Middle frontal gyrus (tissue), 1 donor: ENCODE measurements at regions not wholly inside any gene's neighbourhood (a gene's known extent, or its start where the extent isn't known, plus 50 kb on each side); places are given as distances from the start of the nearest gene placed in this dataset.

ENCODE experiments used
- DNase-seq: peaks from one replicate; pipeline ENCODE4 v3.0.0-alpha.2; 2015; ENCODE audit warnings: low spot score; ENCODE audit errors: extremely low spot score

GRCh38 chrX:137387646-137388045 lies 178.3 kb upstream of the ZIC3 start:
- no peak for DNase-seq

- no peak for DNase-seq
Observed at GRCh38 chrX:137366018-137366633, 199.8 kb upstream of the ZIC3 start.

DNA sequence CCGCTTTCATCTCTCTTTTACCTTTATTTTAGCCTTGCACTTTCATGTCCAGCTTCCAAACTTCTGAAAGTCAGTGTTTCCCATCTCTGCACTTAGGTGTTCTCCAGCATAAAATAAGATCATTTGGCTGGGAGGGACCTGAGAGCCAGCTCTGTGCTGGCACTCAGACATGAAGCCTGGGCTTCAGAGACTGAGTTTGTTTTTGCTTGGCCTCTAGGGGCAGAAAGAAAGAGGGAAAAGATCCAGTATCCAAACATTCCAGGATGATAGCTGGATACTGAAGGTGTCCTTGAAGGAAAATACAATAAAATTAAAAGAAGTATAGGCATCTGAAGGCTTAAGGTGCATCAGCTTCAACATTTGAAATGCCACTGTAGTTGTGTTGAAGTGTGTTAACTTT lies 202.4 kb upstream of the ZIC3 start:
- no peak for DNase-seq

- no peak for DNase-seq
Observed at GRCh38 chrX:137362583-137362982, 203.3 kb upstream of the ZIC3 start.

GRCh38 chrX:137354851-137355250 lies 211.1 kb upstream of the ZIC3 start:
- no peak for DNase-seq

DNA sequence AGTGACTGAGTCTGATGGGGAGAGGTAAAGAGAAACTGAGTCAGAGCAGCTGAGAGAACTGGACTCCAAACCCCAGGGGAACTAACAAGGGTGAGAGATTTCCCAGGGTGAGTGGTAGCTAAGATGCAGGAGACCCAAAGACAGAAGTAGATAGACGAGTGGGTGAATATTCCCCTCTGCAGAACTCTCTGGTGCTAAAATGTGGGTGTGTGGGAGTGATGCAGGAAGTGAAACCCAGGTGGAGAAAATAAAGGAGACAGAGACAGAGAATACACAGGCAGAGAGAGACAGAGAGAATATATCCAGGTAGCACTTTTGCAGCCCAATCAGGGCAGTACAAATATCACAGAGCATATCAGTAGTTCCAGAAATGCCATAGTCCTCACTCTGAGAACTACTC lies 212.5 kb upstream of the ZIC3 start:
- DNase-seq: no peak

GRCh38 chrX:137352101-137352660 lies 213.7 kb upstream of the ZIC3 start:
- DNase-seq: no peak

- no peak for DNase-seq
Observed at GRCh38 chrX:137342969-137343368, 223.0 kb upstream of the ZIC3 start.

GRCh38 chrX:137313627-137314026 lies 252.3 kb upstream of the ZIC3 start:
- no peak for DNase-seq

GRCh38 chrX:137305404-137305803 lies 260.5 kb upstream of the ZIC3 start:
- no peak for DNase-seq

DNA sequence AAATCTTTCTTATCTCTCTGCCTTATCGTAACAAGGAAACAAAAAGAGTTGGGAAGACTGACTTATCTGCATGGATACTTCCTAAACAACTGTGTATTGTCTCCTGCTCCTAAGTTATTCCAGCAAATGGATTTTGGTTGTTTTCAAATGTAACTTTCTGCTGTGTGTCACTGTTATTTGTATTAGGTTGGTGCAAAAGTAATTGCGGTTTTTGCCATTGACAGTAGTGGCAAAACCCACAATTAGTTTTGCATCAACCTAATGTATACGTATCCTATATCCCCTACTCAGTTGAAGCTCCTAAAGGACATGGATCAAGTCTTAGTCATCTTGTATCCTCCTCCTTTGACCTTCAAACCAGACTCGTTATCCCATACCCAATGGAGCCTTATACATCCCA lies 263.4 kb upstream of the GPR101 start:
- no peak for DNase-seq

GRCh38 chrX:137290011-137290410 lies 256.2 kb upstream of the GPR101 start:
- no peak for DNase-seq

DNA sequence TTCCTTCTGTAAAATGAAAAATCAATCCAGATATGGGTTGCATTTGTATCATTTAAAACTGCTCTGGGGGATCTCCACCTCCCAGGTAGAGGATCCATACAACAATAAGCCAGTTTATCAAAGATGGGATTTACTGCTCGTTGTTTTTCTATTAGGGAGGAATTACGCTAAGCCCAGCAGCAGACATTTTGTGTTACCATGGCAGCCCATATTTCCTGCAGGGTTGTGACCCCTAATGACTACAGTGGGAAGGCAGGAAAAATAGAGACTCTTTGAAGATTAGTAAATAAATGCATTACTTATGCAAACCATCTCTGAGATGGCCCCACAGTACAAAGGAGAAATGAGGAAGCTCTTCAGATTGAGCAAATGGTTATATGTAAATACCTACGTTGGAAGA lies 253.4 kb upstream of the GPR101 start:
- DNase-seq: no peak

DNA sequence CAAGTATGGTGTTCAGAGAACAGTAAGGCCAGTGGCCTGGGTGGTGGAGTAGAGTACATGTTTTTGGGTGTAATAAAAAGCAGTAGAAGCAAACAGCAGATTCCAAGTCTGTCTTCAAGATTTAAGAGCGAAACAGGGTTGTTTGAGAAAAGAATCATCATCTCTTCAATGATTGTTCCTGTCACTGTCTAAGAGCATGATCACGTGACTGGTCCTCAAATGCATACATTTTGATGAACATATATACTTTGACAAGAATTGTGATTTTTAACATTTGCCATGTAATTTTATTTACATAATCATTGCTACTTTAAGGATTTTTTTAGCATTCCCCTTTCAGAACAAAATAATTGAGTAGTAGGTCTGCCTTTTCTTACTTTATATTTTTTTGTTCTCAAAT lies 252.6 kb upstream of the GPR101 start:
- DNase-seq: no peak

- DNase-seq: no peak
Observed at GRCh38 chrX:137278825-137279224, 245.0 kb upstream of the GPR101 start.

- no peak for DNase-seq
Observed at GRCh38 chrX:137263374-137263773, 229.6 kb upstream of the GPR101 start.

DNA sequence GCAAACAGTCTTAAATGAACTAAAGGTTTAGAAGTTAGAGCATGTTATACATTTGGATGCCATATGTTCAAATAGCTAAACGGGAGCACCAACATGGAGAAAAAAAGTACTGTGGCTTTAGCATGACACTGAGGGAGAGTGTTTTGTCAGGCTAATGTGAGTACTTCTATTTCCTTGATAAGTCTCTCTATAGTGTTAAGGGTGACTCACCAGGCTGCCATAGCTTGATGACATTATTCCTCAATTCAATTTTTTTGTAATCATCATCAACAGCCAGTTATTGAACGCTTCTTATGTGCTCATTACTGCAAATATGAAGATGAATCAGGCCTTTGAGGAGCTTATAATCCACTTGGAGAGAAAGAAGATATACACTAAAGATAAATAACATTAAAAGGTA lies 211.4 kb upstream of the GPR101 start:
- no peak for DNase-seq

GRCh38 chrX:137236837-137237236 lies 203.0 kb upstream of the GPR101 start:
- DNase-seq: no peak

DNA sequence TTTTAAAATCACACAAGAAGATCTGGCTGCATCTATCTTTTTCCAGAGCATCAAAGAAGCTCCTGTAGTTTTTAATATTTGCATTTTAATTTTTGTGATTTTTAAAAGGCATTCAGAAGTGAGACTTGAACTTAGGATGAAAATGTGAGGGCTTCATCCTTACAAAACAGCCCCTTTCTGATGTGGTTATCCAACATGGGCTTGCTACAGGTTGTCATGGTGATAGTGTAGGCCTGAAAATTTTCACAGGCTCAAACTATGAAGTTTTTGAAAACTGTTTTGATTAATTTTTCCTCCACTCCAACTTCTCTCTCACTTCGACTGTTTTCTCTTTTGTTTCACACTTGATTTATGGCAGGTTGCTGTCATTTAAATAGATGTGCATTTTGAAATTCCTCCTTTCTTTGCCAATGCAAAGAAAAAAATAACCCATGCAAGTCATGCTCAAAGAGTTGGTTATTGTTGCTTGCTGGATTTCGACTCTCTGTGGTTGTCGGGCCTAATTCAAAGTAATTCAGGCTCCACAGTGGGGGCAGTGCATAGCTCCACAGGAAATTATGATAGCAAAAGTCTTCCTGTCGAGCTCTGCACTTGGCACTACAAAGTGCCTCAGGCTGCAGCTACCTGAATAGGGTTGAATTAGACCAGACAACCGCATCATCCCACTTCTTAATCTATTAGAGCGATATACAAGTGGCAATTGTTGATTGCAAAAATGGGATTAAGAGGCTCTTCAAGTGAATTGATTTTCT lies 201.0 kb upstream of the GPR101 start:
- no peak for DNase-seq

GRCh38 chrX:137233478-137233877 lies 199.7 kb upstream of the GPR101 start:
- no peak for DNase-seq

- DNase-seq: no peak
Observed at GRCh38 chrX:137227151-137227550, 193.4 kb upstream of the GPR101 start.

DNA sequence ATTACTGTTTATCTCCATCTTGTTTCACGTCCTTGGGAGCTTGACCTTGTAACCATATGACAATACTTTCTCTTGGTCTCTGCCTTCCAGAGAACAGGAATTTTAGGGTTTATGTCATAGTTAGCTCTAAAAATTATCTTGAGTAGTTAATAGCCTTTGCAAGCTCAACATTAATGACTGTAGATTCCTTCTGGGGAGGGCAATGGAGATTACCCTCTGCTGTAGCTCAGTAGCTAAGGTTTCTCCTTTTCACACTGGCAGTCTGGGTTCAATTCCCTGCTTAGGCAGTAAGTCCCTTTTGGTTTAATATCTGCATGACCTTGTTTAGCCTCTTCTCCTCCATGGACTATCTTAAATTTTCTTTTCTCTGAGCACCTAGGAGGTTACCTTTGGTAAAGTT lies 181.7 kb upstream of the GPR101 start:
- no peak for DNase-seq

DNA sequence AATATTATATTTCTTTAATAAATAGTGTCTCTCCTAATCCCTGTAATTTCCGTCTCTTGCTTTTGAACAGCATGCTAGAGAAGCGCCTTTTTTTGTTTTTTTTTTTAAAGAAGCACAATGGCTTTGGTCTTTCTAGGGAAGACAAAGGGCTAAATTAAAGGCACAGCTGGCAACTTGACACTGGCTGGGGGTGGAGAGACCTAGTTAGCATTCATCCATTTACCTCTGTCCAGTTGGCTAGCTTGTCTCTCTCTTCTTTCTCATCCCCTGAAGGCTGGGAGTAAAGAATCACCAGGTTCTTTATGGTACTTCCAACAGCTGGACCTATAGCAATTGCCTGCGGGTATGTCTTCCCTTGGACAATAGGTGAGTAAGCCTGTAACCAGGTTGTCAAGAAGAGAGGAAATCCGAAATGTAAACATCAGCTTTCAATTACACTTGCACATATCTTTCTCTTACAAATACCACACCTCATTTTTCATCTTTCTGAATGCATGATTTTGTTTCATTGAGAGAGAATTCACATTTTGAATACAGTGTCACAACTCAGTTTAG lies 178.4 kb upstream of the GPR101 start:
- no peak for DNase-seq
